Neural progenitor cell (in vitro differentiated cells): ENCODE measurements at regions not wholly inside any gene's neighbourhood (a gene's known extent, or its start where the extent isn't known, plus 50 kb on each side); places are given as distances from the start of the nearest gene placed in this dataset.

Experiments used
- DNase-seq: peaks from one replicate; pipeline ENCODE4 v3.0.0-alpha.2; 2016; ENCODE audit warnings: low spot score
- H2AFZ ChIP-seq: fragments of 200-600 bp; sonication (generic); replicated peaks from 2 replicates; pipeline ENCODE4 v1.6.1; 2016; ENCODE audit warnings: antibody characterized with exemption
- H3F3A ChIP-seq: fragments of 200-600 bp; sonication (generic); 2 replicates; pipeline ENCODE4 v1.6.1; 2016; ENCODE audit warnings: antibody characterized with exemption, low read depth
- H3K27ac ChIP-seq: fragments of 200-600 bp; sonication (generic); 2 replicates; pipeline ENCODE4 v1.5.1; 2016; ENCODE audit warnings: mild to moderate bottlenecking
- H3K27me3 ChIP-seq: fragments of 200-600 bp; sonication (generic); 2 replicates; pipeline ENCODE4 v1.6.1; 2016; ENCODE audit warnings: mild to moderate bottlenecking, moderate library complexity
- H3K36me3 ChIP-seq: fragments of 200-600 bp; sonication (generic); 2 replicates; pipeline ENCODE4 v1.5.1; 2016
- H3K4me1 ChIP-seq: fragments of 200-600 bp; sonication (generic); 2 replicates; pipeline ENCODE4 v1.6.1; 2016; ENCODE audit warnings: mixed run types
- H3K4me2 ChIP-seq: fragments of 200-600 bp; sonication (generic); 2 replicates; pipeline ENCODE4 v1.6.1; 2016
- H3K4me3 ChIP-seq: fragments of 200-600 bp; sonication (generic); 2 replicates; pipeline ENCODE4 v1.5.1; 2016
- H3K79me2 ChIP-seq: fragments of 200-600 bp; sonication (generic); 2 replicates; pipeline ENCODE4 v1.6.1; 2016; ENCODE audit warnings: low read depth
- H3K9ac ChIP-seq: fragments of 200-600 bp; sonication (generic); 2 replicates; pipeline ENCODE4 v1.6.1; 2016
- H3K9me3 ChIP-seq: fragments of 200-600 bp; sonication (generic); 2 replicates; pipeline ENCODE4 v1.5.1; 2016; ENCODE audit warnings: low read depth
- H4K20me1 ChIP-seq: fragments of 200-600 bp; sonication (generic); 2 replicates; pipeline ENCODE4 v1.6.1; 2016; ENCODE audit warnings: low read depth
- H3K27ac Mint-ChIP-seq: 3 replicates; pipeline ENCODE4 v1.8.0; 2021; ENCODE audit warnings: mixed read lengths
- H3K27me3 Mint-ChIP-seq: 2 replicates; pipeline ENCODE4 v1.8.0; 2022; ENCODE audit warnings: low read depth, mild to moderate bottlenecking, inconsistent platforms, moderate library complexity, mixed read lengths; ENCODE audit not compliant: insufficient read depth
- H3K36me3 Mint-ChIP-seq: 3 replicates; pipeline ENCODE4 v1.8.0; 2021; ENCODE audit warnings: mixed read lengths
- H3K4me1 Mint-ChIP-seq: 3 replicates; pipeline ENCODE4 v1.8.0; 2021; ENCODE audit warnings: mixed read lengths
- H3K4me3 Mint-ChIP-seq: 3 replicates; pipeline ENCODE4 v1.8.0; 2021; ENCODE audit warnings: mild to moderate bottlenecking, moderate library complexity, mixed read lengths
- H3K9me3 Mint-ChIP-seq: 3 replicates; pipeline ENCODE4 v1.8.0; 2020; ENCODE audit warnings: mixed read lengths
- EZH2 ChIP-seq: fragments of 200-600 bp; sonication (generic); IDR thresholded peaks from 2 replicates; pipeline ENCODE4 v1.6.1; 2017; ENCODE audit warnings: antibody characterized with exemption, mild to moderate bottlenecking, moderate library complexity
- EZH2phosphoT487 ChIP-seq: fragments of 200-600 bp; sonication (generic); IDR thresholded peaks from 2 replicates; pipeline ENCODE4 v1.6.1; 2017; ENCODE audit warnings: antibody characterized with exemption
- TF ChIP-seq, protein P1 (sequence below): fragments of 200-600 bp; sonication (generic); IDR thresholded peaks from 2 replicates; pipeline ENCODE4 v1.5.1; 2017; ENCODE audit warnings: antibody characterized with exemption, mild to moderate bottlenecking

DNA sequence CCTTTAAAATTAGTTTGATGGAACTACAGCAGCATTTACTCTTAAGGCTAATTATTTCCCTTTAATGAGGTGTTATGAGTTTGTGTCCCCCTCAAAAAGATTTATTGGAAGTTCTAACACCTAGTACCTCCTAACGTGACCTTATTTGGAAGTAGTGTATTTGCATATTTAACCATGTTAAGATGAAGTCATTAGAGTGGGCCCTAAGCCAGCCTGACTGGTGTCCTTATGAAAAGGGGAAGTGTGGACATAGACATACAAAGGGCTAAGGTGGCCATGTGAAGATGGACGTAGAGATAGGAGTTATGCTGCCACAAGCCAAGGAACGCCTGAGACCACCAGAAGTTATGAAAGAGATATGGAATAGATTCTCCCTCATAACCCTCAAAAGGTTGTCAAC lies 985.4 kb upstream of the INTU start:
- no peaks in the 10 kb centered on the region for H4K20me1 ChIP-seq
- DNase-seq, result no peak
- H3K4me1 ChIP-seq, result no peaks in the 10 kb centered on the region
- no peaks in the 10 kb centered on the region for H3K27me3 ChIP-seq
- no peaks in the 10 kb centered on the region for H3K9me3 ChIP-seq
- H2AFZ ChIP-seq, result no peak overlapping the region
- Mint-ChIP-seq H3K36me3 (no peaks in the 10 kb centered on the region), H3K9me3 (no peaks in the 10 kb centered on the region), H3K4me1 (no peaks in the 10 kb centered on the region), H3K4me3 (no peak overlapping the region), H3K27ac (no peak overlapping the region), H3K27me3 (no peaks in the 10 kb centered on the region)
- H3F3A ChIP-seq, result no peaks in the 10 kb centered on the region
- no peak overlapping the region for H3K4me3 ChIP-seq
- TF ChIP-seq, protein P1, sequence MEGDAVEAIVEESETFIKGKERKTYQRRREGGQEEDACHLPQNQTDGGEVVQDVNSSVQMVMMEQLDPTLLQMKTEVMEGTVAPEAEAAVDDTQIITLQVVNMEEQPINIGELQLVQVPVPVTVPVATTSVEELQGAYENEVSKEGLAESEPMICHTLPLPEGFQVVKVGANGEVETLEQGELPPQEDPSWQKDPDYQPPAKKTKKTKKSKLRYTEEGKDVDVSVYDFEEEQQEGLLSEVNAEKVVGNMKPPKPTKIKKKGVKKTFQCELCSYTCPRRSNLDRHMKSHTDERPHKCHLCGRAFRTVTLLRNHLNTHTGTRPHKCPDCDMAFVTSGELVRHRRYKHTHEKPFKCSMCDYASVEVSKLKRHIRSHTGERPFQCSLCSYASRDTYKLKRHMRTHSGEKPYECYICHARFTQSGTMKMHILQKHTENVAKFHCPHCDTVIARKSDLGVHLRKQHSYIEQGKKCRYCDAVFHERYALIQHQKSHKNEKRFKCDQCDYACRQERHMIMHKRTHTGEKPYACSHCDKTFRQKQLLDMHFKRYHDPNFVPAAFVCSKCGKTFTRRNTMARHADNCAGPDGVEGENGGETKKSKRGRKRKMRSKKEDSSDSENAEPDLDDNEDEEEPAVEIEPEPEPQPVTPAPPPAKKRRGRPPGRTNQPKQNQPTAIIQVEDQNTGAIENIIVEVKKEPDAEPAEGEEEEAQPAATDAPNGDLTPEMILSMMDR, result no peak
- TF ChIP-seq EZH2phosphoT487, result no peak
- TF ChIP-seq EZH2, result no peak
- no peak overlapping the region for H3K27ac ChIP-seq
- no peaks in the 10 kb centered on the region for H3K79me2 ChIP-seq
- H3K9ac ChIP-seq, result no peak overlapping the region
- H3K36me3 ChIP-seq, result no peaks in the 10 kb centered on the region
- no peak overlapping the region for H3K4me2 ChIP-seq

DNA sequence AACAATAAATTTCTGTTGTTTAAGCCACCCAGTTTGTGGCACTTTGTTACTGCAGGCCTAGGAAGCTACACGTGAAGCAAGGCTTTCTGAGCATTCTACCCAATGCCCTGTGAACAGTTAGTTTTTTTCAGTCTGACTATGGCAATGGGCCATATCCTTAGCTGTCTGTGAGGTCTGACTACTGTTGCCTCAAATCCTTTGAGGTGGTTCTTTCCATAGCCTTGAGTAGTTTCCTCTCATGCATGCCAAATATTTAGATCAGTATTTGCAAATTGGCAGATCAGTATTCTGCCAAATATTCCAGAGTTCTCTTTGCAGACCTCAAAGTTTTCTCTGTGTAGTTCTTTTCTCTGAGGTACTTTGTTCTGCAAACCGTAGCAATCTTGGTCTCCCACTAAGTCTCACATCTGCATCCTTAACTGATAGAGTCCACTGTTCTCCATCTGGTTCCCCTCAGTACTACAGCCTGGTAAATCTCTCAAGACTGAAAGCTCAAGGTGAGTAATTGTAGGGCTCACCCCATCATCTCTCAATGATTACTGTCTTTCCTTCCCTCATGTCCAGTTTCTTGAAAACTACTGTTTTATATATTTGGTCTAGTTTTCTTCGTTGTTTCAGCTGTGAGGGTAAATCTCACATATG lies 984.9 kb upstream of the INTU start:
- Histone ChIP-seq H3K27ac (no peak overlapping the region), H3K4me2 (no peak overlapping the region), H3F3A (no peaks in the 10 kb centered on the region), H3K9me3 (no peaks in the 10 kb centered on the region), H3K27me3 (no peaks in the 10 kb centered on the region), H3K36me3 (no peaks in the 10 kb centered on the region), H2AFZ (no peak overlapping the region), H3K9ac (no peak overlapping the region), H3K4me1 (no peaks in the 10 kb centered on the region), H3K79me2 (no peaks in the 10 kb centered on the region), H3K4me3 (no peak overlapping the region), H4K20me1 (no peaks in the 10 kb centered on the region)
- no peaks in the 10 kb centered on the region for H3K4me1 Mint-ChIP-seq
- no peaks in the 10 kb centered on the region for H3K36me3 Mint-ChIP-seq
- no peak overlapping the region for H3K27ac Mint-ChIP-seq
- no peak for DNase-seq
- H3K4me3 Mint-ChIP-seq, result no peak overlapping the region
- H3K27me3 Mint-ChIP-seq, result no peaks in the 10 kb centered on the region
- TF ChIP-seq, protein P1, result no peak
- TF ChIP-seq EZH2phosphoT487 (no peak), EZH2 (no peak)
- H3K9me3 Mint-ChIP-seq, result no peaks in the 10 kb centered on the region

DNA sequence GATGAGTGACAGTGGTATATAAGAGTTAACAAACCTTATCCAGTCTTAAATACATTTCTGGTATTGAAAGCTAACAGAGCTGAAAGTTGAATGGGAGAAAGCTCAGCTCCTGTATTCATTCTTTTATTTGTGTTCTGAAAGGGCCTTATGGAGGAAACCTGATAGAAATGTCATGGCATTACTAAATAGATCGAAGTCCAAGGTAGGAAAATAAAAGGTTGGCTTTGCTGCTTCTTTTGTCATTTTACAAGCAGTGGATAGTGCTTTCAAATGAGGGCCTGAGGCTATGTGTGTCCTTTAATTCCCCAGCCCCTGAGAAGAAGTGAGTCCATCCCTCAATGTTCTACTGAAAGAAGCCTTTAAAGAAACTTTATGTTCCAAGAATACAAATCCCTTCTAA lies 974.3 kb upstream of the INTU start:
- no peak for TF ChIP-seq EZH2
- TF ChIP-seq EZH2phosphoT487, result no peak
- H3K4me1 ChIP-seq, result no peaks in the 10 kb centered on the region
- peaks cover 2% of the 10 kb centered on the region for H3K27me3 Mint-ChIP-seq
- no peak overlapping the region for H3K27ac Mint-ChIP-seq
- no peak overlapping the region for H3K4me2 ChIP-seq
- H3K36me3 Mint-ChIP-seq, result no peaks in the 10 kb centered on the region
- H3K9ac ChIP-seq, result no peak overlapping the region
- H3K4me1 Mint-ChIP-seq, result peaks cover 8% of the 10 kb centered on the region
- H3K9me3 Mint-ChIP-seq, result no peaks in the 10 kb centered on the region
- no peak overlapping the region for H3K4me3 ChIP-seq
- H3F3A ChIP-seq, result no peaks in the 10 kb centered on the region
- no peaks in the 10 kb centered on the region for H3K27me3 ChIP-seq
- no peak for DNase-seq
- H2AFZ ChIP-seq, result no peak overlapping the region
- H3K36me3 ChIP-seq, result no peaks in the 10 kb centered on the region
- no peaks in the 10 kb centered on the region for H3K79me2 ChIP-seq
- H3K9me3 ChIP-seq, result no peaks in the 10 kb centered on the region
- H4K20me1 ChIP-seq, result no peaks in the 10 kb centered on the region
- no peak overlapping the region for H3K27ac ChIP-seq
- no peak overlapping the region for H3K4me3 Mint-ChIP-seq

DNA sequence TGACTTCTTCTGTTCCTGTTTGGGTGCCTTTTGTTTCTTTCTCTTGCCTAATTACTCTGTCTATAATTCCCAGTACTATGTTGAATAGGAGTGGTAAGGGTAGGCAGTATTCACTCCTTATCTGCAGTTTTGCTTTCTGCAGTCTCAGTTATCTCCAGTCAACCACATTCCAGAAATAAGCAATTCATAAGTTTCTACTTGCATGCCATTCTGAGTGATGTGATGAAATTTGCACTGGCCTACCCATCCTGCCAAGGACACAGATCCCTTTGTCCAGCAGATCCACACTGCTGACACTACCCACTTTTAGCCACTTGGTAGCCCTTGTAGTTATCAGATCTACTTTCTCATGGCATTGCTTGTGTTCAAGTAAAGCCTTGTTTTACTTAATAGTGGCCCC lies 971.6 kb upstream of the INTU start:
- Histone ChIP-seq H2AFZ (no peak overlapping the region), H4K20me1 (no peaks in the 10 kb centered on the region)

More for the DNA sequence above, 971.6 kb upstream of the INTU start:
- Mint-ChIP-seq H3K27me3 (no peaks in the 10 kb centered on the region), H3K36me3 (no peaks in the 10 kb centered on the region), H3K4me1 (peaks cover 8% of the 10 kb centered on the region), H3K27ac (no peak overlapping the region), H3K9me3 (no peaks in the 10 kb centered on the region), H3K4me3 (no peak overlapping the region)
- H3K36me3 ChIP-seq, result no peaks in the 10 kb centered on the region
- H3K4me2 ChIP-seq, result no peak overlapping the region
- no peaks in the 10 kb centered on the region for H3K4me1 ChIP-seq
- H3K9me3 ChIP-seq, result no peaks in the 10 kb centered on the region
- H3F3A ChIP-seq, result no peaks in the 10 kb centered on the region
- H3K27me3 ChIP-seq, result no peaks in the 10 kb centered on the region
- no peak overlapping the region for H3K9ac ChIP-seq
- H3K79me2 ChIP-seq, result no peaks in the 10 kb centered on the region
- H3K4me3 ChIP-seq, result no peak overlapping the region
- H3K27ac ChIP-seq, result no peak overlapping the region
- DNase-seq, result no peak
- TF ChIP-seq EZH2, result no peak
- TF ChIP-seq, protein P1, result no peak
- TF ChIP-seq EZH2phosphoT487, result no peak
